ENCODE measurements at regions not wholly inside any gene's neighbourhood (a gene's known extent, or its start where the extent isn't known, plus 50 kb on each side); places are given as distances from the start of the nearest gene placed in this dataset.
"Not testable (repeated sequence)": the region's sequence is repeated elsewhere in the genome, so short reads cannot be mapped to it uniquely, and the experiment has no call there.

DNA sequence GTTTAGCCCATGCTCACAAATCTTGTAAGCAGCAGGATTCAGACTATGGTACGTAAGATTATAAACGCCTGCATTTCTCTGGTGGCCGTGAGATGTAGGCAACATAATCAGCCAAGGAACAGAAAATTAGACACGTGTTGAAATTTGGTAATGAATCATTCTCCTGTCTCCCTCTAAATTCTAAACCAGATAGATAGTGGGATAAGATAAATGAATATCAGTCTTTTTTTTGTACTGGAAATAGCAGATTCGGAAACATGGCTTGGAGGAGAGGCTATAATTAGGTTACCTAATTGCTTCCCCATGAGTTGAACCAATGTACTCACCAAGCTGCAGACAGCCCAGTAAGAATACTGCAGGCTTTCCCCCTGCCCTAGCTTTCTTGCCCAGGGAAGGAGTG lies 172.3 kb downstream of the TGFB2 start:
- H3K9me3 Mint-ChIP-seq, result peaks cover 3% of the 10 kb centered on the region
- no peak overlapping the region for H3K4me3 Mint-ChIP-seq
- H3K27me3 Mint-ChIP-seq, result peaks cover 7% of the 10 kb centered on the region
- H3K36me3 Mint-ChIP-seq, result no peaks in the 10 kb centered on the region
- peaks cover 2% of the 10 kb centered on the region for H3K4me1 Mint-ChIP-seq
- H3K27ac Mint-ChIP-seq, result no peak overlapping the region
- DNase-seq (ENCODE audit: low spot score in 2 of 2) (no peak), ATAC-seq (ENCODE audit: low read depth) (no peak)

DNA sequence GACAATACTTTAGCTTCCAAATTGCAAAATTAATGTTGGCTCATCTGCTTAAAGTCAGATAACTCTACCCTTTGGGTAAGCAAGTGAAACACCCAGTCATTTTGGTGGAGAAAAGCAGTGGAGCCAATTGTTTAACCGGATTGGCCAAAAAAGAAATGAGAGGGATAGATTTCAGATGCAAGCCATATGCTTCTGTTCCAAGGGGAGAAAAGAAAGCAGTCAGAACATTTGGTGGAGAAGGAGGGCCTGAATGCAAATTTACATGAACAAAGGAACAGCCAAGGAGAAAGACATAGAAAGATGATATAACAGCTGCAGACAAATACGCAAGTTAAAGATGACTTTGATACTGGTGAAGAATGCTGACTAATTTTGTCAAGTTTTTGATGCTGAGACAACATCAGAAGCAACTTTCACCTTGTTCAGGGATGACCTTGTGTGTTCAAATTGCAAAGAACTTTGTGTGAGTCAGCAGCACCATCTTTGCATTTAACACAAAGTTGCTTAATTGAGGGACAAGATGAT lies 173.1 kb downstream of the TGFB2 start:
- H3K36me3 Mint-ChIP-seq, result no peaks in the 10 kb centered on the region
- H3K27me3 Mint-ChIP-seq, result peaks cover 7% of the 10 kb centered on the region
- no peak overlapping the region for H3K27ac Mint-ChIP-seq
- H3K4me1 Mint-ChIP-seq, result peaks cover 2% of the 10 kb centered on the region
- ATAC-seq (ENCODE audit: low read depth), result no peak
- H3K9me3 Mint-ChIP-seq, result no peaks in the 10 kb centered on the region
- no peak for DNase-seq (ENCODE audit: low spot score in 2 of 2)
- no peak overlapping the region for H3K4me3 Mint-ChIP-seq

DNA sequence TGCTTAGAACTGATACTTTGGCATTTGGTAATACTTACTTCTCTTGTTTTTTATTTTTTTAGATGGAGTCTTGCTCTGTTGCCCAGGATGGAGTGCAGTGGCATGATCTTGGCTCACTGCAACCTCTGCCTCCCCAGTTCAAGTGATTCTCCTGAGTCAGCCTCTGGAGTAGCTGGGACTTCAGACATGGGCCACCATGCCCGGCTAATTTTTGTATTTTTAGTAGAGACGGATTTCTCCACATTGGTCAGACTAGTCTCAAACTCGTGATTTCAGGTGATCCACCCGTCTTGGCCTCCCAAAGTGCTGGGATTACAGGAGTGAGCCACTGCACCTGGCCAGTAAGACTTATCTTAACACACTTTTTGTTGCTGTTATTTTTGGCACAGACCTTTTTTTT lies 175.5 kb downstream of the TGFB2 start:
- H3K27me3 Mint-ChIP-seq; H3K4me3 Mint-ChIP-seq; ATAC-seq (ENCODE audit: low read depth); H3K9me3 Mint-ChIP-seq; H3K27ac Mint-ChIP-seq; DNase-seq (ENCODE audit: low spot score in 2 of 2); H3K36me3 Mint-ChIP-seq; H3K4me1 Mint-ChIP-seq: not testable (repeated sequence)

DNA sequence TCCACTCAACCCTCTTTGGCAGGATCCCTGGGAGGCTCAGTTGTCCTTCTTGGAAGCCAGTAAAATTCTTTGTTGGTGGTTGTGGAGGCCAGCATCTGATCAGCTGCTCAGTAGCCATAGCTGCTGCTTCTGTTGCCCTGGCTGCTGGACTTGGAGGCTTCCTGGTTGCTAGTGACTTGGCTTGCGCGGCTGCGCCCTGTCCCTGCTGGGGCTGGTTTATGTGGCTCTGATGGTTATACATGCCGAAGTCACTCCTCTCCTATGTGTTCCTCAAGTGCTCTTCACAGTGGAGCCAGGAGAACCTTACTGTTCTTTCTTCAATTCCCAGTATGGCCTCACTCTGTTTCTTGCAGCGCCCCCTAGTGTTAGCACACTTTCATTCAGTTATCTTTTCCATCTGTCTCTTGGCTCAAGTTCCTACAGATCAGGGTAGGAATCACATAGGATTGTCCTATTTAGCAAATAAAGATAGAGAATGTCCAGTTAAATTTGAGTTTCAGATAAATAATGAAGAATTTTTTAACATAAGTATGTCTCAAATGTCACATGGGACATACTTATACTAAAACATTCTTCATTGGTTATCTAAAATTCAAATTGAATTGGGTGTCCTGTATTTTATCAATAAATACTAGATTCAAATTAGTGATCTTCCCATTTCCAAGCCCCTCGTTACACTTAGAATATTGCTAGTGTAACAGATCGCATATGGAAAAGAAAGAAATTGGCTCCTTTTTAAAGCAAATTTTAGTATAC lies 176.5 kb downstream of the TGFB2 start:
- H3K27ac Mint-ChIP-seq, result no peak overlapping the region
- no peaks in the 10 kb centered on the region for H3K9me3 Mint-ChIP-seq
- ATAC-seq (ENCODE audit: low read depth), result no peak
- peaks cover 2% of the 10 kb centered on the region for H3K4me1 Mint-ChIP-seq
- no peak overlapping the region for H3K4me3 Mint-ChIP-seq
- peak; percentile 23 to 26 for DNase-seq (ENCODE audit: low spot score in 2 of 2)
- H3K27me3 Mint-ChIP-seq, result peaks cover 7% of the 10 kb centered on the region
- H3K36me3 Mint-ChIP-seq, result no peaks in the 10 kb centered on the region

DNA sequence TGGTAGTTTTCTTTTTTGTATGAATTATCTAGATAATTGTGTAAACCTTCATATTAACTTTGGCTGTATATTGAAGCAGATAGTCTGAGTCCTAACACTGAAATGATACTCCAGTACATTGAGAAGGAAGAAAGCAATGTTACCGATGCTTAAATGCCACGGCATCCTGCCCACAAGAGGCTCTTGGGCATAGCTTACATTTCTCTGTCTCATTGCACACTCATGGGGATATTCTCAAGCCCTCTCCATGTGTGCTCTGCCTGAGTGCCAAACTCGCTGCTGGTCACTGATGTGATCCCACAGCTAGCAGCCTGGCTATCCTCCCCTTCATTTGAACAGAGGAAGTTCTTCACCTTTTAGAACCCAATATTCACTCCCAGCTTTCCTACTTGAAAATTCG lies 179.4 kb downstream of the TGFB2 start:
- no peak overlapping the region for H3K27ac Mint-ChIP-seq
- no peaks in the 10 kb centered on the region for H3K36me3 Mint-ChIP-seq
- DNase-seq (ENCODE audit: low spot score in 2 of 2), result no peak
- H3K27me3 Mint-ChIP-seq, result peaks cover 10% of the 10 kb centered on the region
- ATAC-seq (ENCODE audit: low read depth), result no peak
- H3K4me3 Mint-ChIP-seq, result no peak overlapping the region
- no peaks in the 10 kb centered on the region for H3K4me1 Mint-ChIP-seq
- no peaks in the 10 kb centered on the region for H3K9me3 Mint-ChIP-seq

DNA sequence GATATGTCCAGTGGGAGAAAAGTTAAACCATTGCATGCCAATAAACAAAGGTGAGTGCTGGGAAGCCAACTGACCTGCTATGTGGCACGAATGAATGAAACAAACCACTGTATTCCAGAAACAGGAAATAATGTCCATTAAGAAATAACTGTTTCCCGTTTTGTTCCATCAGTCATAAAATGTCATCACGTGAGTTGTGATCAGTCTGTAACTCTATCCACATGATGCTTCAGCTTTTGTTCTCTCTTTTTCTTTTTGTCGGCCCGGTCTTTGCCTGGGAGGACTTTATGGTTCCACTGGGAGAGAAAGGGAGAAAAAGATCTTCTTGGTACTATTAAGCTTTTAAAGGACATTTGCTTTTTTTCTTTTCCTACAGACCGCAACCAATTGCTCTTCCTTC lies 179.9 kb downstream of the TGFB2 start:
- H3K27ac Mint-ChIP-seq, result no peak overlapping the region
- H3K9me3 Mint-ChIP-seq, result no peaks in the 10 kb centered on the region
- ATAC-seq (ENCODE audit: low read depth) (no peak), DNase-seq (ENCODE audit: low spot score in 2 of 2) (no peak)
- no peak overlapping the region for H3K4me3 Mint-ChIP-seq
- no peaks in the 10 kb centered on the region for H3K36me3 Mint-ChIP-seq
- peaks cover 10% of the 10 kb centered on the region for H3K27me3 Mint-ChIP-seq
- no peaks in the 10 kb centered on the region for H3K4me1 Mint-ChIP-seq

DNA sequence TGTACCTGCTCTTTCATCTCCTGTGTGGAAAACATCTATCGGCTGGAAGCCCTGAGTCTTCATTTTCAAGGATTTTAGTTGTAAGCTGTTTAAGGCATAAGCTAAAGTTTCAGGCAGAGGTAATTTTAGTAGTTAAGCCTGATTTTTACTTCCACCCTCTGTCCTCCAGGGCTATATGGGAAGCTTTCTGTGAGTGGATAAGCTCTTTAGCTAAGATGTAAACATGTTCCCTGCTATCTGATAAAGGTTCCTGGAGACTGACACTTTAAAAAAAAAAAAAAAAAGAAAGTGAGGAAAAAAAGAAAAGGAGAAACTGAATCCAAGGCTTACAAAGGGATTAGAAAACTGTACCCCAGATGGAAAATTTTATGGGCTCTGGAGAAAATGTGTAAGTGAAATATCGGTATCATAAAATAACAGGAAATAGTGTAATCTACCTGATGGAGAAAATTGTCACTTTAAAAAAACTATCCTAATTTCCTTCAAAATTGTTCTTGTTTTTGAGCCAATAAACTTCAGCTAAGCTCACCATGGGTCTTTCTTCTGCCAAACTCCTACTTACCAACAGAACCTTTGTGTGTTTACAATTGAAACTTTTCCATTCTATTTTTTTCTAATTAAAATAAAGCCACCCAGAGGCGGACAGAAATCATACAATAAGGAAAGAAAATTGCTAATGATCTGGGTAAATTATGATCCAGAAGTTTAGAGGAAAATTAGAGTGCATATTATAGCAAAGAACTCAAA lies 180.5 kb downstream of the TGFB2 start:
- H3K4me3 Mint-ChIP-seq, result no peak overlapping the region

DNA sequence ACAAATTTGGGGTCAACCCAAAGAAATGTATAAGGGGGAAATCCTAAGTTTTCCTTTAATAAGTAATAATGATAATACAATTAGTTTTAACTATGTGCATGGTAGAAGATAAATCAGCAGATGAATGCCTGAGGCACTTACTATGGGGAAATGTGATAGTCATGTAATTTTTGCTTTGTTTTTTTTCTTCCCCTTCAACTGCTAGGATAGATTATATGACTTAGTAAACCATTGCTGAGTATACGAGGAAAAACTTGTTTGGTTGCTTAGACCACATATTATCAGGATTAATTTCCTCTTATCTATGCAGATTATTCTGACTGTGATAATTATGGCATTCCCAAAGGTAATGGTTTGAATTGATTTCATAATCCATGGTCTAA lies 181.1 kb downstream of the TGFB2 start:
- Mint-ChIP-seq H3K4me1 (no peaks in the 10 kb centered on the region), H3K27me3 (peaks cover 6% of the 10 kb centered on the region), H3K27ac (no peak overlapping the region), H3K4me3 (no peak overlapping the region), H3K36me3 (no peaks in the 10 kb centered on the region), H3K9me3 (no peaks in the 10 kb centered on the region)
- DNase-seq (ENCODE audit: low spot score in 2 of 2), result no peak
- no peak for ATAC-seq (ENCODE audit: low read depth)

More for the DNA sequence above, 180.5 kb downstream of the TGFB2 start:
- no peak for DNase-seq (ENCODE audit: low spot score in 2 of 2)
- Mint-ChIP-seq H3K4me1 (no peaks in the 10 kb centered on the region), H3K27me3 (peaks cover 8% of the 10 kb centered on the region), H3K27ac (no peak overlapping the region), H3K36me3 (no peaks in the 10 kb centered on the region), H3K9me3 (no peaks in the 10 kb centered on the region)
- ATAC-seq (ENCODE audit: low read depth), result no peak

DNA sequence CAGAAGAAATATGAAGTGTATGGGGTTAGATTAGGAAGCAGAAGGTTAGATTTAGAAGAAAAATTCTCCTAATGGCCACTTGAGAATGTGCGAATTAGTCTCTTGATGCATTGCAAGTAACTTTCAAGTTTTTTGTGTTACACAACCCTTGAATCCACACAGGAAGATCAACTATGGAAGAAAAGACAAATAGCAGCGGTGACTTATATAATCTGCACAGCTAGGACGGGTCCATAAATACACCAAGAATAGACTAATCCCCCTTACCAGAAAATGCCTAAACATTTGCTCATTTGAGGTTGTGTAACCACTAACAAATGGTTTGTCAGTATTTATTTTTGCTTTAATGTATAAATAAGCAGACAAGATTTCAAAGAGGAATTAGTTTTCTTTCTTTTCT lies 182.6 kb downstream of the TGFB2 start:
- DNase-seq (ENCODE audit: low spot score in 2 of 2), result no peak
- Mint-ChIP-seq H3K4me1 (no peaks in the 10 kb centered on the region), H3K36me3 (no peaks in the 10 kb centered on the region), H3K9me3 (no peaks in the 10 kb centered on the region), H3K4me3 (no peak overlapping the region), H3K27ac (no peak overlapping the region), H3K27me3 (peaks cover 5% of the 10 kb centered on the region)
- no peak for ATAC-seq (ENCODE audit: low read depth)

DNA sequence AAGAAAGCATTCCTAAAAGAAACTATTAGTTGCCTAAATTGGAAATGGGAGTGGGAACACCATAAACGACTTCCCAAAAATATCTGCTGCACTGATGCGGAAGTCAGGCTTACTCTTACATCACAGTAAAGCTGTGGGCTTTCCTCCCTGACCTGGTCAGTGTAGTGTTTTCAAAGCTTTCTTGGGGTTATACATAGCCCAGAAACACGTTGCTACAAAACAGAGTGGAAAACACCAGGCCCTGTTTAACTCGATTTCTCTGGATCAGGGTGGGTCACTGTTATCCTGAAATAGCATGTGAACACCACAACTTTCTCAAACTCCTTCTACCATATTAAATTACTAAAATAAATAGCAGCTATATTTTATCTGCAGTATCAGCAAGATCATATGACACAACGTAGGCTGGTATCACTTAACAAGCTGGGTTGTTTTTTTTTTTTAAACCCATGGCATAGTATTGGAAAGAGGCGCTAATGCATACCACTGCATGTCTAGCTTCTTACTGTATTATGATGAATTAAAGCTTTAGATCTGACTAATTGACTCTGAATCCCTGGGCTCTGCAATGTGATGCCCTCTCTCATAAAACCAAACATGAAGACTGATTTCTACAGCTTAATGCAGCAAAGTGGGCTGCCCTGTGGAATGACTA lies 184.6 kb downstream of the TGFB2 start:
- no peaks in the 10 kb centered on the region for H3K36me3 Mint-ChIP-seq
- DNase-seq (ENCODE audit: low spot score in 2 of 2) (no peak), ATAC-seq (ENCODE audit: low read depth) (no peak)
- H3K4me1 Mint-ChIP-seq, result no peaks in the 10 kb centered on the region
- H3K4me3 Mint-ChIP-seq, result no peak overlapping the region
- peaks cover 2% of the 10 kb centered on the region for H3K9me3 Mint-ChIP-seq
- H3K27ac Mint-ChIP-seq, result no peak overlapping the region
- peaks cover 7% of the 10 kb centered on the region for H3K27me3 Mint-ChIP-seq

DNA sequence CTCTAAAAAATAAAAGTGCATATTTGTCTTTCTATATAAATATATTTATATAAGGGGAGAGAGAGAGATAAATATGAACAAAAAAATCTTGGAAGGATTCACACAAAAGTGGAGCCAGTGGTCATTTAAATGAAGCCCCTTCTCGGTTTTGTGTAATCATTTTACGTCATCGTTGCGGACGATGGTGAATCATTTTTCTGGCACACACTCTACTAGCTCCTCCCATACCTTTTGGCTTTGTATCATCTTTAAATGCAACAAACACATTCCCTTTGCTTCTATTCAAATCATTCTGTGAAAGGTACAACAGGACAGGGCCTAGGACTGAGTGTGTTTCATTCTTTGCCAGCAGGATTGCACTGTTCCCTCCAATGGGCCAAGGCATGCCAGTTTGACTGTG lies 186.8 kb downstream of the TGFB2 start:
- no peak overlapping the region for H3K4me3 Mint-ChIP-seq
- peaks cover 2% of the 10 kb centered on the region for H3K9me3 Mint-ChIP-seq
- no peak for ATAC-seq (ENCODE audit: low read depth)
- H3K36me3 Mint-ChIP-seq, result no peaks in the 10 kb centered on the region
- no peaks in the 10 kb centered on the region for H3K4me1 Mint-ChIP-seq
- no peak for DNase-seq (ENCODE audit: low spot score in 2 of 2)
- peaks cover 5% of the 10 kb centered on the region for H3K27me3 Mint-ChIP-seq
- no peak overlapping the region for H3K27ac Mint-ChIP-seq

DNA sequence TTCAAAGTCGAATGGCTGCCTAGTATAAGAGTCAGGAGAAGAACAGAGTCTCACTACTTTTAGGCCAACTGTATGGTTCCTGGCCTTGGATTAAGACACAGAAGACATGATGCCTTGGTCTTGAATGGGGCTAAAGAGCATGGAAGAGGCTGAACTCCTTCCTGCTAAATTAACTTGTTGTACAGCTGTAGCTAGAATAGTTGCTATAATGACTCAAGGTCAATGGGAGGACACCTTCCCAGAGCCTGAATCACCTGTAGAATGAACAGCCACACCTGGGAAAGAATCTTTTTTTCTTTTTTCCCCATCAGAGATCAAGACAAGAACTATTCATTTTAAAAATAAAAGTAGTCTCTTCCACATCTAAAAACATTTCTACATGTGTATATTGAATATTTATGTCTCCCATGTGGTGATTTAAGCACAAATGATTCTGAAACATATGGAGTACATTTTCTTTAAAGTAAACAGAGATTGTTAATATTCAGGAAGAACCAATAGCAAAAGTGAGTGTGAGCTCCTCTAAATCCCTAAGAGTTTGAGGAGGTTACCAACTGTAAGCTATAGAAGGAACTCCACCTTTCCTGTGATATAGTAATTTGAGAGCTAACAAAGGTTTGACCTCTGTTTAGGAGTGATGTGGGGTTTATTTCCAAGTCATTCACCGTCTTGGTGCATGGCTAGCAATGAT lies 191.3 kb downstream of the TGFB2 start:
- H3K27me3 Mint-ChIP-seq, result peaks cover 3% of the 10 kb centered on the region
- no peaks in the 10 kb centered on the region for H3K4me1 Mint-ChIP-seq
- peaks cover 2% of the 10 kb centered on the region for H3K9me3 Mint-ChIP-seq
- H3K36me3 Mint-ChIP-seq, result no peaks in the 10 kb centered on the region
- DNase-seq (ENCODE audit: low spot score in 2 of 2) (no peak), ATAC-seq (ENCODE audit: low read depth) (no peak)
- H3K27ac Mint-ChIP-seq, result no peak overlapping the region
- H3K4me3 Mint-ChIP-seq, result no peak overlapping the region

DNA sequence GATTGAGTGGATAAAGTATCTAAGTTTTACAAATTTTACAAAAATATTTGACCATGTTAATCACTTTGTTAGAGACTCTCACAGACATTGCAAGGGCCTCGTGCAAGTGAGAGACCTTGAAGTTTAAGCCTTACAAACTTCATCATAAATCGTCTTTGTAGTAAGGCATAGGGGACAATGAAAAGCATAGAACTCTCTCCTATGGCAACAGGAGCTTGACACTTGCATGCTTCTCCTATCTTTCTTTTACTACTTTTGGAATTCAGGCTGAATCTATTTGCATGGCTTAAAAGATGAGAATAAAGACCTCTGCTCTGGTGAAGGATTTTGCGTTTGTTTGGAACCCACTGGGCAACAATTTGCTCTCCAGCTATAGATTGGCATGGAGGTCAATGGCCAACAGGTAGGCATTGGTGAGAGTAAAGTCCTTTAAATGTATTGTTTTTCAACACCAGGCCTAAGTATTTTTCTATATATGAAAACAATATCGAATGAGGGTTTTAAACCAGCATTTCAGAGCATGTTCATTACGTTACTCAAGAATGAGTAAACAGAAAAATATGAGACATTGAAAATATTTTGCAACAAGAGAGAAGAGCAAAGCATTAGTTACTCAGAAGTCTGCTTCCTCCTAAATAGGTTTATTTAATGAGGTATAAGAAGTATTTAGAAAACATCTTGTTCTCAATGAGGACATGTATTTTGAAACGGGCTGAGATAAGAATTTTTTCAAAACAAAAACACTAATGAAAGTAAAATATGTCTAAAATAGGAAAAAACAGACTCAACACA lies 192.2 kb downstream of the TGFB2 start:
- H3K27me3 Mint-ChIP-seq, result peaks cover 3% of the 10 kb centered on the region
- no peaks in the 10 kb centered on the region for H3K36me3 Mint-ChIP-seq
- no peak for ATAC-seq (ENCODE audit: low read depth)
- H3K4me1 Mint-ChIP-seq, result no peaks in the 10 kb centered on the region
- no peak overlapping the region for H3K4me3 Mint-ChIP-seq
- DNase-seq (ENCODE audit: low spot score in 2 of 2), result no peak
- H3K27ac Mint-ChIP-seq, result no peak overlapping the region
- peaks cover 2% of the 10 kb centered on the region for H3K9me3 Mint-ChIP-seq

All from memory B cell (primary cell).